ENCODE measurements at regions not wholly inside any gene's neighbourhood (a gene's known extent, or its start where the extent isn't known, plus 50 kb on each side); places are given as distances from the start of the nearest gene placed in this dataset.
"Not testable (repeated sequence)": the region's sequence is repeated elsewhere in the genome, so short reads cannot be mapped to it uniquely, and the experiment has no call there.

GRCh38 chr12:85433148-85433547 is 153.1 kb downstream of the ALX1 start:
- TF ChIP-seq, protein P1, sequence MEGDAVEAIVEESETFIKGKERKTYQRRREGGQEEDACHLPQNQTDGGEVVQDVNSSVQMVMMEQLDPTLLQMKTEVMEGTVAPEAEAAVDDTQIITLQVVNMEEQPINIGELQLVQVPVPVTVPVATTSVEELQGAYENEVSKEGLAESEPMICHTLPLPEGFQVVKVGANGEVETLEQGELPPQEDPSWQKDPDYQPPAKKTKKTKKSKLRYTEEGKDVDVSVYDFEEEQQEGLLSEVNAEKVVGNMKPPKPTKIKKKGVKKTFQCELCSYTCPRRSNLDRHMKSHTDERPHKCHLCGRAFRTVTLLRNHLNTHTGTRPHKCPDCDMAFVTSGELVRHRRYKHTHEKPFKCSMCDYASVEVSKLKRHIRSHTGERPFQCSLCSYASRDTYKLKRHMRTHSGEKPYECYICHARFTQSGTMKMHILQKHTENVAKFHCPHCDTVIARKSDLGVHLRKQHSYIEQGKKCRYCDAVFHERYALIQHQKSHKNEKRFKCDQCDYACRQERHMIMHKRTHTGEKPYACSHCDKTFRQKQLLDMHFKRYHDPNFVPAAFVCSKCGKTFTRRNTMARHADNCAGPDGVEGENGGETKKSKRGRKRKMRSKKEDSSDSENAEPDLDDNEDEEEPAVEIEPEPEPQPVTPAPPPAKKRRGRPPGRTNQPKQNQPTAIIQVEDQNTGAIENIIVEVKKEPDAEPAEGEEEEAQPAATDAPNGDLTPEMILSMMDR (IDR thresholded peaks at IDR 0.05), result not testable (repeated sequence)
- TF ChIP-seq POLR2A (IDR thresholded peaks at IDR 0.05; ENCODE audit: low read depth); EP300 (IDR thresholded peaks at IDR 0.05); POLR2AphosphoS5 (IDR thresholded peaks at IDR 0.05): not testable (repeated sequence)

Data from esophagus muscularis mucosa (tissue), 4 donors.